Smooth muscle cell (in vitro differentiated cells): ENCODE measurements at regions not wholly inside any gene's neighbourhood (a gene's known extent, or its start where the extent isn't known, plus 50 kb on each side); places are given as distances from the start of the nearest gene placed in this dataset.

Experiments used
- DNase-seq: peaks from one replicate; lab custom pipeline; 2025; ENCODE audit not compliant: unreplicated experiment; lab: John Stamatoyannopoulos, UW
- H2AFZ ChIP-seq: fragments of 200-600 bp; sonication (generic); 2 replicates; pipeline ENCODE4 v1.6.0; 2016; ENCODE audit warnings: antibody characterized with exemption, low read depth, mild to moderate bottlenecking
- H3F3A ChIP-seq: fragments of 200-600 bp; sonication (generic); 2 replicates; pipeline ENCODE4 v1.6.0; 2017; ENCODE audit warnings: antibody characterized with exemption, low read depth
- H3K27ac ChIP-seq: fragments of 200-600 bp; sonication (generic); 2 replicates; pipeline ENCODE4 v1.5.1; 2016; ENCODE audit warnings: low read depth, mild to moderate bottlenecking
- H3K27me3 ChIP-seq: fragments of 200-600 bp; sonication (generic); 2 replicates; pipeline ENCODE4 v1.6.1; 2016; ENCODE audit warnings: low read depth, mild to moderate bottlenecking
- H3K36me3 ChIP-seq: fragments of 200-600 bp; sonication (generic); 2 replicates; pipeline ENCODE4 v1.5.1; 2016; ENCODE audit warnings: low read depth
- H3K4me1 ChIP-seq: fragments of 200-600 bp; sonication (generic); 2 replicates; pipeline ENCODE4 v1.5.1; 2016; ENCODE audit warnings: low read depth
- H3K4me2 ChIP-seq: fragments of 200-600 bp; sonication (generic); 2 replicates; pipeline ENCODE4 v1.6.0; 2016; ENCODE audit warnings: mild to moderate bottlenecking
- H3K4me3 ChIP-seq: fragments of 200-600 bp; sonication (generic); 2 replicates; pipeline ENCODE4 v1.5.1; 2016; ENCODE audit warnings: mild to moderate bottlenecking
- H3K79me2 ChIP-seq: fragments of 200-600 bp; sonication (generic); 2 replicates; pipeline ENCODE4 v1.6.0; 2016; ENCODE audit warnings: low read depth, mild to moderate bottlenecking
- H3K9ac ChIP-seq: fragments of 200-600 bp; sonication (generic); 2 replicates; pipeline ENCODE4 v1.6.0; 2016; ENCODE audit warnings: low read depth
- H3K9me3 ChIP-seq: fragments of 200-600 bp; sonication (generic); replicated peaks from 2 replicates; pipeline ENCODE4 v1.5.1; 2016; ENCODE audit warnings: low read depth
- H4K20me1 ChIP-seq: fragments of 200-600 bp; sonication (generic); 2 replicates; pipeline ENCODE4 v1.6.0; 2016; ENCODE audit warnings: low read depth
- WGBS: methylation state at CpG from one replicate; pipeline ENCODE4 v1.1.7; 2016; ENCODE audit warnings: low lambda C conversion rate; 5-methylcytosine and 5-hydroxymethylcytosine counted together
- TF ChIP-seq, protein P1 (sequence below): fragments of 200-600 bp; sonication (generic); IDR thresholded peaks from 2 replicates; pipeline ENCODE4 v1.5.1; 2017; ENCODE audit warnings: borderline replicate concordance, mild to moderate bottlenecking, antibody characterized with exemption; ENCODE audit not compliant: insufficient read depth, poor library complexity, severe bottlenecking

DNA sequence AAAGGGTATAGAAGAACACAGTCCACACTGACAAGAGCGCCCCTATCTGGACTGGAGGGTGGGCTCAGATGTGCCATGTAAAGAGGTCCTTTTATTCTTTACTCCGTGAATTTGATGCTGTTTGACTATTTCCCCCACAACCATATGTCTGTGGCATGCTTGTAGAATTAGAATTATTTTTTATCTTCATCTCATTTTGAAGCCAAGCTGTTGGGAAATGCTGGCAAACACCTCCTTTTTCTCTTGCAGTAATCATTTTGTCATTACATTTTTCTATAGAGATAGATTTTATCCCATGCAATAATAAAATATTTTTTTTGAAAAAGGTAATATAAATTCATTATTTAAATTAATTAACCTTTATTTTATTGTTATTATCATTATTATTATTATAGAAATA is 926.6 kb upstream of the AUTS2 start:
- Histone ChIP-seq H4K20me1 (no peaks in the 10 kb centered on the region), H3K27ac (no peak overlapping the region), H3K27me3 (peaks cover 14% of the 10 kb centered on the region), H3K9ac (no peak overlapping the region), H3K4me3 (no peak overlapping the region), H3K9me3 (no peaks in the 10 kb centered on the region), H2AFZ (no peak overlapping the region), H3K36me3 (no peaks in the 10 kb centered on the region), H3K4me2 (no peak overlapping the region), H3K4me1 (no peaks in the 10 kb centered on the region), H3K79me2 (no peaks in the 10 kb centered on the region), H3F3A (no peaks in the 10 kb centered on the region)
- no peak for DNase-seq
- TF ChIP-seq, protein P1, sequence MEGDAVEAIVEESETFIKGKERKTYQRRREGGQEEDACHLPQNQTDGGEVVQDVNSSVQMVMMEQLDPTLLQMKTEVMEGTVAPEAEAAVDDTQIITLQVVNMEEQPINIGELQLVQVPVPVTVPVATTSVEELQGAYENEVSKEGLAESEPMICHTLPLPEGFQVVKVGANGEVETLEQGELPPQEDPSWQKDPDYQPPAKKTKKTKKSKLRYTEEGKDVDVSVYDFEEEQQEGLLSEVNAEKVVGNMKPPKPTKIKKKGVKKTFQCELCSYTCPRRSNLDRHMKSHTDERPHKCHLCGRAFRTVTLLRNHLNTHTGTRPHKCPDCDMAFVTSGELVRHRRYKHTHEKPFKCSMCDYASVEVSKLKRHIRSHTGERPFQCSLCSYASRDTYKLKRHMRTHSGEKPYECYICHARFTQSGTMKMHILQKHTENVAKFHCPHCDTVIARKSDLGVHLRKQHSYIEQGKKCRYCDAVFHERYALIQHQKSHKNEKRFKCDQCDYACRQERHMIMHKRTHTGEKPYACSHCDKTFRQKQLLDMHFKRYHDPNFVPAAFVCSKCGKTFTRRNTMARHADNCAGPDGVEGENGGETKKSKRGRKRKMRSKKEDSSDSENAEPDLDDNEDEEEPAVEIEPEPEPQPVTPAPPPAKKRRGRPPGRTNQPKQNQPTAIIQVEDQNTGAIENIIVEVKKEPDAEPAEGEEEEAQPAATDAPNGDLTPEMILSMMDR: no peak
- 94% methylated on average over 2 of the region's 2 CpGs for WGBS

DNA sequence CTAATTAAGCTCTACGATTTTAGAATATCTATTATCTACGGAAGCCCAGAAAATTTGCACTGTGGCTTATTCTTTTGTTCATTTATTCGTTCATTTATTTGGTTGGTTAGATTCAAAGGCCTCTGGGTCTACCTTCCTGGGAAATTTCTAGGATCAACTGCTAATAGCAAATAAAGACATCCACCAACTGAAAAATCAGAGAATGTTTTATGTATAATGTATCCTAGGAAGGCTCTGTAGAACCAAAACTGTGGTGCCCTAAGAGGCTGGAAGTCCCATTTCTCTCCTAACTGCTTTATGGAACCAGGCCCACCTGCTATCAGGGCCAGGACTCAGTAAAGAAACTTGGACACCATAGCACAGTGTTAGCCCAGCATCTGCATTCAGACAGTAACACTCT is 923.4 kb upstream of the AUTS2 start:
- TF ChIP-seq, protein P1: no peak
- H3K4me1 ChIP-seq: no peaks in the 10 kb centered on the region

DNA sequence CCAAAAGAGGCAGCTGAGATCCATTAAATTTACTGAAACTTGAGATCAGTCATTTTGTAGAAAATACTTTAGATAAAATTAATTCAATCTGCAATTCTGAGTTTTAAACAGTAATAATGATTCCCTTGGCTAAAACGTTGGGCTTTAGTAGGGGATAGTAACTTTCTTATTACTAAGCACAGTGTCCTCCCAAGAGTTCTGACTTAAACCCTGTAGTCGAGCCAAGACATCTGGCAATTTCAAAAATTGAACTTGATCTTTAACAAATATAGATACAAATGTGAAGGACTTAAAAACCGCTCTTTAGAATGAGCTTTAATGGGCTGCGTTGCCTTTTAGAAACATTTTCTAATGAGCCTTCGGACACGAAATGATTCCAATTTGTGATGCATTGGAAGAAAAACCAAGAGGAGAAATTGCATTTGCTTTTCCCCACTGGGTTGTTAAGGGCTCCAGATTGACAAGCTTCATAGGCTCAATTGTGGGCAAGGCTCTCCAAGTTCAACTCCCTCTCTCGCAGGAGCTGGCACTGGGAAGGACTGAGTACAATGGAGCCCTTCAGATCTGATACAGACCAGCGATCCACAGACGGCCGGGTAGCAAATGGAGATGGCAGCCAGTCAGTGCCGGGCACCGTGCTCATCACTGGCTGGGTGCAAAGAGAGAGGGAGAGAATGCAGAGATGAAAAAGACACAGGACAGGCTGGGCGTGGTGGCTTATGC is 921.3 kb upstream of the AUTS2 start:
- Histone ChIP-seq H3K4me2 (no peak overlapping the region), H3F3A (no peaks in the 10 kb centered on the region), H3K27ac (no peak overlapping the region), H3K79me2 (no peaks in the 10 kb centered on the region), H2AFZ (no peak overlapping the region), H4K20me1 (no peaks in the 10 kb centered on the region), H3K27me3 (no peaks in the 10 kb centered on the region), H3K9ac (no peak overlapping the region), H3K4me3 (no peak overlapping the region), H3K4me1 (no peaks in the 10 kb centered on the region), H3K36me3 (no peaks in the 10 kb centered on the region), H3K9me3 (no peaks in the 10 kb centered on the region)
- TF ChIP-seq, protein P1: no peak
- WGBS: 94% methylated on average over 13 of the region's 13 CpGs
- no peak for DNase-seq

More for the DNA sequence above, 923.4 kb upstream of the AUTS2 start:
- 93% methylated on average over 3 of the region's 3 CpGs for WGBS
- DNase-seq: no peak
- no peaks in the 10 kb centered on the region for H3K36me3 ChIP-seq
- no peak overlapping the region for H3K4me3 ChIP-seq
- no peak overlapping the region for H3K4me2 ChIP-seq
- H3K79me2 ChIP-seq: no peaks in the 10 kb centered on the region
- no peaks in the 10 kb centered on the region for H3K9me3 ChIP-seq
- H2AFZ ChIP-seq: no peak overlapping the region
- no peak overlapping the region for H3K27ac ChIP-seq
- no peaks in the 10 kb centered on the region for H3K27me3 ChIP-seq
- no peaks in the 10 kb centered on the region for H4K20me1 ChIP-seq
- no peaks in the 10 kb centered on the region for H3F3A ChIP-seq
- no peak overlapping the region for H3K9ac ChIP-seq

DNA sequence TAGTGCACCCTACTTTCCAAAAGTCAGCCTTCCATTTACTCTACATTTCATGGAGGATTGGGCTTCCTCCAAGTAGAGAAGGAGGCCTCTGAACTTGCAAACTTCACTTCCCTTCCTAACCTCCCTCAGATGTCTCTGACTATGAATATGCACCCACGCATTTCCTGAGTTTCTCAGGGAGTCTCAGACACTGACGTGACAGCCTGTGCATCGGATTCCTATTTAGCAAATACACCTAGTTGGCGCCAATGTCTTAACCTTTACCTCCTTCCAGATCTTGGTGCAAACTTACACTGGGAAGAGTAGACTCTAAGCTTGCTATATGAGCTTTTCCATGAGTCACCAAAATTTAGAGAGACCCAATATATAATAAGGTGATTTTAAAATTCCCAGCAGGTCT is 920.1 kb upstream of the AUTS2 start:
- Histone ChIP-seq H3K27me3 (no peaks in the 10 kb centered on the region), H3K9ac (no peak overlapping the region), H4K20me1 (no peaks in the 10 kb centered on the region), H3K4me1 (no peaks in the 10 kb centered on the region), H2AFZ (no peak overlapping the region), H3K79me2 (no peaks in the 10 kb centered on the region), H3K27ac (no peak overlapping the region), H3K4me3 (no peak overlapping the region), H3K4me2 (no peak overlapping the region), H3K9me3 (no peaks in the 10 kb centered on the region), H3K36me3 (no peaks in the 10 kb centered on the region), H3F3A (no peaks in the 10 kb centered on the region)
- 82% methylated on average over 4 of the region's 4 CpGs for WGBS
- TF ChIP-seq, protein P1: no peak
- DNase-seq: no peak
